AG09309 (cell line): ENCODE measurements at regions not wholly inside any gene's neighbourhood (a gene's known extent, or its start where the extent isn't known, plus 50 kb on each side); places are given as distances from the start of the nearest gene placed in this dataset.

Source experiments
- DNase-seq: peaks from one replicate; pipeline ENCODE4 v3.0.0-alpha.2; 2010; ENCODE audit warnings: low read depth
- H3K4me3 ChIP-seq: 2 replicates; pipeline ENCODE4 v1.5.1; 2011; ENCODE audit warnings: mild to moderate bottlenecking, low read depth, low read length, moderate library complexity; ENCODE audit not compliant: control insufficient read depth
- TF ChIP-seq, protein P1 (sequence below): IDR thresholded peaks from 2 replicates; pipeline ENCODE4 v1.5.1; 2011; ENCODE audit warnings: mild to moderate bottlenecking, low read depth, low read length, inconsistent platforms; ENCODE audit not compliant: insufficient read depth, control insufficient read depth; ENCODE audit errors: missing control alignments

GRCh38 chr3:18579661-18580060, 154.5 kb upstream of the SATB1 start:
- DNase-seq, result no peak
- H3K4me3 ChIP-seq, result no peak overlapping the region
- TF ChIP-seq, protein P1, sequence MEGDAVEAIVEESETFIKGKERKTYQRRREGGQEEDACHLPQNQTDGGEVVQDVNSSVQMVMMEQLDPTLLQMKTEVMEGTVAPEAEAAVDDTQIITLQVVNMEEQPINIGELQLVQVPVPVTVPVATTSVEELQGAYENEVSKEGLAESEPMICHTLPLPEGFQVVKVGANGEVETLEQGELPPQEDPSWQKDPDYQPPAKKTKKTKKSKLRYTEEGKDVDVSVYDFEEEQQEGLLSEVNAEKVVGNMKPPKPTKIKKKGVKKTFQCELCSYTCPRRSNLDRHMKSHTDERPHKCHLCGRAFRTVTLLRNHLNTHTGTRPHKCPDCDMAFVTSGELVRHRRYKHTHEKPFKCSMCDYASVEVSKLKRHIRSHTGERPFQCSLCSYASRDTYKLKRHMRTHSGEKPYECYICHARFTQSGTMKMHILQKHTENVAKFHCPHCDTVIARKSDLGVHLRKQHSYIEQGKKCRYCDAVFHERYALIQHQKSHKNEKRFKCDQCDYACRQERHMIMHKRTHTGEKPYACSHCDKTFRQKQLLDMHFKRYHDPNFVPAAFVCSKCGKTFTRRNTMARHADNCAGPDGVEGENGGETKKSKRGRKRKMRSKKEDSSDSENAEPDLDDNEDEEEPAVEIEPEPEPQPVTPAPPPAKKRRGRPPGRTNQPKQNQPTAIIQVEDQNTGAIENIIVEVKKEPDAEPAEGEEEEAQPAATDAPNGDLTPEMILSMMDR, result no peak

GRCh38 chr3:18575573-18575972, 150.4 kb upstream of the SATB1 start:
- H3K4me3 ChIP-seq, result no peak overlapping the region
- DNase-seq, result peak; percentile 48
- TF ChIP-seq, protein P1, result no peak

GRCh38 chr3:18572809-18573208, 147.7 kb upstream of the SATB1 start:
- no peak overlapping the region for H3K4me3 ChIP-seq
- DNase-seq, result peak; percentile 1
- TF ChIP-seq, protein P1, result no peak

GRCh38 chr3:18567293-18567692, 142.2 kb upstream of the SATB1 start:
- H3K4me3 ChIP-seq, result no peak overlapping the region
- no peak for DNase-seq
- TF ChIP-seq, protein P1, result no peak

DNA sequence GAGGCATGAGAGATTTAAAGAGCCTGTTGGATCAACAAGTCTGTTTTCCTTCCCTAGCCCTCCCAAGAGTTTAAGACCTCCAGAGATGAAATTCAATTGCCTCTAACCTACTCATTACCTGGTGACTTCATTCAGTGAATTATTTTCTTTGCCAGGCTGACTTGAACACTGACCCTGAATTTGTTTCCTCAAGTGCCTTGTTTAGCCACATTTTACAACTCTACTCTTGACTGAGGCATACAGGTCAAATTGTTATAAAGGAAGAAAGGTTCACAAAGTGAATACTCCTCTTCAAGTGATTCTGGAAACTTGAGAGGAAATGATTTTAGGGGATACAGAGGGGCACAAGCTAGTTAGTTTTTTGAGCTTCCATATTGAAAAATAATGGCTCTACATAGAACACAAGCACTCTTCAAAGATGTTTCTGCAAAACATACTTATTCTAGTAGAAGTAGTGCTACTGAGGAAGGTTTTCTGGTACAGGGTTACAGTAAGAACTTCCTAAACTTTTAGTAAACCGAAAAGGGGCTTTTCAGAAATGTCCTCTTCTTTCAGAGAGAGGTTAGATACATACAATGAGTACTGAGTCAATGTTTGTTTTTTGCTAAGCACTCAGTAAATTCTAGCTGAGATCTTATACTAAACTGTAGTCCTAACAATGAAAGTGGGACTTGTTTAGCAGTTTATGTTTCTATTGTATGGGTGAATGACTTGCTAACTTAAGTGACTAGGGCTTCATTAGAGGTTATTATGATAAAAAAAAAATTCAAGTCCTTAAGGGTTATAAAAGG, 137.4 kb upstream of the SATB1 start:
- TF ChIP-seq, protein P1, result no peak
- DNase-seq, result no peak
- H3K4me3 ChIP-seq, result no peak overlapping the region

DNA sequence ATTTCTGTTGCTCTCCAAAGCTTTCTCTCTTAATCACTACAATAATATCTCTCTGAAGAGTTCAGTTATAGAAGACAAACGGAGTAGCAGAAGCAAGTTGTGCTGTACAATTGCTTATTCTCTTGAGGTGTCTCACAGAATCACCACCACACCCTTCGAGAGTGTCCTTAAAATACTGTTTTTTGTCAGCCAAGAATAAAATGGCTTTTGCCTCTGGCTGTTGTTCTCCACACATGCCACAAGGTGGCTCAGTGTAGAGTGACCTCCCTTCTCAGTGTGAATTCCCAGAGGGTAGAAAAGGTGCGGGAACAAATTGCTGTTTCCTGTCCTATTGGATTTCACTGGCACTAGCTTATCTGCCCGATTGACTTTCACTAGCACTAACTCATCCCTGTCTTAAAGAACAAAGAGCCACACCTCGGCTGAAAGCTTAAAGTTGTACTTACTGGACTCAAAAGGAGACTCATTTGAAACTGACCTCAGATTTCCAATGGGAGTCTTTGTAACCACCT, 134.2 kb upstream of the SATB1 start:
- TF ChIP-seq, protein P1, result peak; percentile 77
- DNase-seq, result peak; percentile 10
- H3K4me3 ChIP-seq, result no peak overlapping the region
